GM12878 (cell line): ENCODE measurements at regions not wholly inside any gene's neighbourhood (a gene's known extent, or its start where the extent isn't known, plus 50 kb on each side); places are given as distances from the start of the nearest gene placed in this dataset.

Experiments
- ATF3 ChIP-seq: IDR thresholded peaks from 2 replicates; pipeline ENCODE4 v1.6.1; 2011; ENCODE audit warnings: low read depth, mild to moderate bottlenecking, low read length, moderate library complexity, borderline replicate concordance; ENCODE audit errors: extremely low read depth
- MEF2A ChIP-seq: IDR thresholded peaks from 2 replicates; pipeline ENCODE4 v1.6.1; 2011; ENCODE audit warnings: low read depth, mild to moderate bottlenecking, low read length, moderate library complexity; ENCODE audit not compliant: insufficient read depth
- POLR2A ChIP-seq: IDR thresholded peaks from 2 replicates; pipeline ENCODE4 v1.6.1; 2011; ENCODE audit warnings: low read depth, mild to moderate bottlenecking, low read length
- POLR2AphosphoS5 ChIP-seq: IDR thresholded peaks from 2 replicates; pipeline ENCODE4 v1.6.1; 2011; ENCODE audit warnings: mild to moderate bottlenecking, low read length, inconsistent platforms
- RAD51 ChIP-seq: fragments of 450-650 bp; IDR thresholded peaks from 2 replicates; pipeline ENCODE4 v1.6.1; 2016; ENCODE audit warnings: moderate library complexity, mild to moderate bottlenecking, inconsistent platforms
- SMC3 ChIP-seq: IDR thresholded peaks from 2 replicates; pipeline ENCODE4 v1.6.1; 2011; ENCODE audit warnings: low read length, improper control_type of control experiment, borderline replicate concordance
- SP1 ChIP-seq: IDR thresholded peaks from one replicate; pipeline ENCODE4 v1.6.1; 2011; ENCODE audit warnings: low read depth, low read length

DNA sequence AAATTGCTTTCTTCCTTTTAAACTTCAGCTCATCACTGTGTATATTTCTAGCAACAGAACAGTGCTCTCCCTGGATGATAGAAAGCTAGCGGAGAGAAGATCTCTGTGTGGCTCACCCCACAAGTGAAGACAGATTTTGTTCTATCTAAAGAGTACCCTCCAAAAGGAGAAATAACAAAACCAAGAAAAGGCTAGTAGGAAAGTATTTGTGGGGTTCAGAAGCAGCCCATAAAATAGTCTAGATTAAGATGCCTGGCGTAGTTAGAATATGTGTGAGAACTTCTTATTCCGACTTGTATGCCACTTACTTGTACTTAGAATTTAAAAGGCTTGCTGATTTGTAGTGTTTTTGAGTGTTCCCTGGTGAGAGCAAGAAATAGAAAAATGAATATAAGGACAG, 214.9 kb upstream of the IL12A start:
- TF ChIP-seq POLR2AphosphoS5 (no peak), POLR2A (no peak), MEF2A (no peak), ATF3 (no peak), SMC3 (no peak), SP1 (no peak), RAD51 (no peak)
